Memory B cell (primary cell): ENCODE measurements at regions not wholly inside any gene's neighbourhood (a gene's known extent, or its start where the extent isn't known, plus 50 kb on each side); places are given as distances from the start of the nearest gene placed in this dataset.
A peak's percentile ranks its signal among the peaks of the same experiment; 100 is the strongest.

ENCODE experiments used
- ATAC-seq: fragments of 150-1000 bp; cut with Tn5 transposase; 2 replicates; pipeline ENCODE4 v1.10.0; 2021; ENCODE audit warnings: low read depth, mild to moderate bottlenecking, moderate library complexity
- DNase-seq, 2 donors: peaks; one replicate each; pipeline ENCODE4 v3.0.0; 2022; ENCODE audit warnings: low spot score in 2 of 2
- H3K27ac Mint-ChIP-seq: one replicate; pipeline ENCODE4 v1.8.0; 2022; ENCODE audit warnings: mild to moderate bottlenecking, moderate library complexity, mixed read lengths
- H3K27me3 Mint-ChIP-seq: one replicate; pipeline ENCODE4 v1.8.0; 2022; ENCODE audit warnings: mixed read lengths
- H3K36me3 Mint-ChIP-seq: one replicate; pipeline ENCODE4 v1.8.0; 2022; ENCODE audit warnings: mild to moderate bottlenecking, mixed read lengths
- H3K4me1 Mint-ChIP-seq: one replicate; pipeline ENCODE4 v1.8.0; 2022; ENCODE audit warnings: mixed read lengths
- H3K4me3 Mint-ChIP-seq: one replicate; pipeline ENCODE4 v1.8.0; 2022; ENCODE audit warnings: mild to moderate bottlenecking, moderate library complexity, mixed read lengths
- H3K9me3 Mint-ChIP-seq: one replicate; pipeline ENCODE4 v1.8.0; 2022; ENCODE audit warnings: mixed read lengths

DNA sequence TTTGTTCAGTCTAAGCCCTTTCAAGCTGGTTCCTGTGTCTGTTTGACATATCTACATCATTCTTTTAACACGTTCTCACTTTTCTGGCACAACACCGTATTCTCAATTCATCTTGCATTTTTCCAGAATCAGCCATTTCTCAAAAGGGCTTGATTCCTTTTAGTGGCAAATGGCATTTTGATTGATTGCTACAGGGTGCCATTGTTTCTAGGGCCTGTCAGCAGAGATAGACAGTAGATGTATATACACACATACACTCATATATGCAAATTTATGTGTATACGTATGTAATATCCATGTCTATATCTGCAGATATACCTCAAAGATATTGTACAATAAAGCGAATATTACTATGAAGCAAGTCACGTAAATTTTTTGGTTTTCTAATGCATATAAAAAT is 367.9 kb upstream of the TNP1 start:
- DNase-seq (no peak), ATAC-seq (no peak)
- Mint-ChIP-seq H3K27ac (no peak overlapping the region), H3K4me1 (peaks cover 6% of the 10 kb centered on the region), H3K27me3 (peaks cover 10% of the 10 kb centered on the region), H3K4me3 (no peak overlapping the region), H3K9me3 (peaks cover 4% of the 10 kb centered on the region), H3K36me3 (no peaks in the 10 kb centered on the region)

DNA sequence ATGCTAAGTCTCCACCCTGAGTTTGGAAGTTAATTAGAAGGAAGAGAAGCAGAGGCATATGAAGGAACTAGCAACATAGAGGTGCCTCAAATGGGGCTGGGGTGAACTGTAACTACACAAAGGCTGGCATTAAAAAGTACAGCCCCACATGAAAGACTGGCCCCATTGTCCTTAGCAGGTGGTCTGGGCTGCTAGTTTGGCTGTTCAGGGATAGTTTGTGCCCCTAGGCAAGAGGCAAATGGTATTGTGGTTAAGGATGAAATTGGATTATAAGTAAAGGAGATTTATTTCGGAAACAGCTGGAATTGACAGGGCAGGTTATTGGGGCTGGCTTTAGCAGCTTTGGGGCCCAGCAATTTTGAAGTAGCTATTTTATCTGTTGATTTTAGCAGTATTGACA is 365.7 kb upstream of the TNP1 start:
- Mint-ChIP-seq H3K27me3 (peaks cover 10% of the 10 kb centered on the region), H3K4me1 (peaks cover 11% of the 10 kb centered on the region), H3K9me3 (peaks cover 3% of the 10 kb centered on the region), H3K36me3 (peaks cover 2% of the 10 kb centered on the region), H3K4me3 (no peak overlapping the region), H3K27ac (no peak overlapping the region)
- ATAC-seq (no peak), DNase-seq (no peak)

DNA sequence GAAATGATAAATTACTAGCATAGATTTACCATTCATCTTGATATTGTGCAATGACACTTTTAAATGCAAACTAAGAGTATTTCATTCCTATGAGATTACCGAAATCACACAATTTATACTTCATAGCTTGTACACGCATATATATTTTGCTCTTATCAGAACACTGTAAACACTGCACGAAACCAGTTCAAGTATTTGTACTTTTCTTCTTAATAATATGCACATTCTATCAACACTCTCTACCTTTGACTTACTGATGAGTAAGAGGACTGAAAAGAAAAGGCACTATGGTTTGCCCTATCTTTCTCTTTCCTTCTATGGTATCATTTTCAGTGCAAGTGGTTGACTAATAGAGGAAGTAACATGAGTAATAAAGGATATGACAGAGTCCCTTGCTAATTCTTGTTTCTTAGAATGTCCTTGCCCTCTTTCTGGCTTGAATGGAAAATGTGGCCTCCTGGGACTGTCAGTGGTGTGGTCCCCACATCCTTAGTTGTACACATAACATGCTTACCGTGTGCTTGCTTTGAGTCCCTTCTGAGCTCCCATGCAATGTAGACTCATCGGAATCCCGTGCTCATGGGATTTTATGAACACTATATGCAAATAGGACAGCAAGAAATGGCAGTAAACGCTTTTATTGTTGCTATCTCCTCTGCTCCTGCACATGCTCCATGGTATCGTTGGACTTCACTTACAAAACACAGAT is 363.5 kb upstream of the TNP1 start:
- Mint-ChIP-seq H3K4me3 (no peak overlapping the region), H3K4me1 (peaks cover 14% of the 10 kb centered on the region), H3K36me3 (peaks cover 2% of the 10 kb centered on the region), H3K9me3 (peaks cover 3% of the 10 kb centered on the region), H3K27ac (no peak overlapping the region), H3K27me3 (peaks cover 7% of the 10 kb centered on the region)
- ATAC-seq, result peak; percentile 68
- DNase-seq, result no peak

DNA sequence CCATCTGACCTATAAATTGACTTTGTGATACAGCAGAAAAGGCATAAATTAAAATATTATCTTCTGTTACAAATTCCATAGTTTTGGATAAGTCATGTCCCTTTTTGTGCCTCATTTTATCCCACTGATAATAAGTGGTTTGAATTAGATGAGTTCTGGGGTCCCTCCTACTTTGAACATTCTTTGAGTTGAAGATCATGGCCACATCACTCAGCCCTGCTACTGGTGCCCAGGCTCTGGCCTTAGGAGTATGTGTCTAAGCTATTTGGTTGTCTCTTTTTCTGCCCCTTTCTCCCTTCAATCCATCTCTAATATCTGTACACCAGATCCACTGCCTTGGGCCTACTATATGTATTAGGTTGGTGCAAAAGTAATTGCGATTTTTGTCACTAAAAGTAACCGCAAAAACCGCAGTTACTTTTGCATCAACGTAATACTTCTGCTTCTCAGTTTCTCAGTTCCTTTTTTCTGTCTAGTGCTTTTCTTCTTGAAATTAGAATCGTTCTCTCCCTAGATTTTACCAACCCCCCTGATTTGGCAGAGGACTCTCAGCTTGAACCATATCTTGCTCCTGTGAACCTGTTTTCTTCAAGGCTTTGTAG is 362.5 kb upstream of the TNP1 start:
- peaks cover 14% of the 10 kb centered on the region for H3K4me1 Mint-ChIP-seq

DNA sequence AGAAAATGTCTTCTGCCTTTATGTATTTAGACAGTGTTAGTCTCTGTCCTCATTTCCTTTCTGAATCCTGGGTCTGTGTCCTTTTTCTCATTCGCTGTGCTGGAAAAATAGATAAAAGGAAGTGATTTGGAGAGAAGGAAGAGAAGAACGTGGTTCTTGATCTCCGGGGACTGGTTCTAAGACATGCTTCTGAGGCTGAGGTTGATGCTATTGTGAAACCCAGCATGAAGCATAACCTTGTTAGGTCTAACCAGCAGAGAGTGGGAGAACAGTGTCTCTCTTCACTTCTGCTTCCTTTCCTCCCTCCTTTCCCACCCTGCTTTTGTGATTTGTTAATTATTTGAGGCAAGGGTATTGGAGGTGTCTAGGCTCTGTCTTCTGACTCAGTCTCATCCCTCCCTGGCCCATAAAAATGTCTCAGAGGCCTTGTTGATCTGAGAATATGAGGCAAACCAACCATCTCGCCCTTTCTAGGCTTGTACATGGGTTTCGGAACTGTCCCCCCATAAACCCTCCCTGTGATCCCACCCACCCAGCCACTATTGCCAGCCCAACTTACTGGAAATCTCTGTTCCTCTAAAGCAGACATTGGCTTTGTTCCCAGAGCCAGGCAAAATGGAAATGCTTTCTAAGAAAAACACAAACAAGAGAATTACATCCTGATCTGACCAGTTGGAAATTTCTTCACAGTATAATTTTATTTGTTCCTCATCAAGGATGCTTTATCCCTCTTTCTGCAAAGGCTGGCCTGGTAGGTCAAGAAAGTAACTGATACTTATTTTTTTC is 360.6 kb upstream of the TNP1 start:
- ATAC-seq (no peak), DNase-seq (no peak)
- Mint-ChIP-seq H3K4me3 (no peak overlapping the region), H3K27ac (no peak overlapping the region), H3K36me3 (peaks cover 2% of the 10 kb centered on the region), H3K4me1 (peaks cover 14% of the 10 kb centered on the region), H3K27me3 (peaks cover 12% of the 10 kb centered on the region), H3K9me3 (peaks cover 3% of the 10 kb centered on the region)

More for the DNA sequence above, 362.5 kb upstream of the TNP1 start:
- peaks cover 7% of the 10 kb centered on the region for H3K27me3 Mint-ChIP-seq
- H3K27ac Mint-ChIP-seq, result no peak overlapping the region
- peaks cover 5% of the 10 kb centered on the region for H3K9me3 Mint-ChIP-seq
- ATAC-seq (peak; percentile 72), DNase-seq (peak in 1 of 2 donors; percentile 19)
- peaks cover 2% of the 10 kb centered on the region for H3K36me3 Mint-ChIP-seq
- no peak overlapping the region for H3K4me3 Mint-ChIP-seq

DNA sequence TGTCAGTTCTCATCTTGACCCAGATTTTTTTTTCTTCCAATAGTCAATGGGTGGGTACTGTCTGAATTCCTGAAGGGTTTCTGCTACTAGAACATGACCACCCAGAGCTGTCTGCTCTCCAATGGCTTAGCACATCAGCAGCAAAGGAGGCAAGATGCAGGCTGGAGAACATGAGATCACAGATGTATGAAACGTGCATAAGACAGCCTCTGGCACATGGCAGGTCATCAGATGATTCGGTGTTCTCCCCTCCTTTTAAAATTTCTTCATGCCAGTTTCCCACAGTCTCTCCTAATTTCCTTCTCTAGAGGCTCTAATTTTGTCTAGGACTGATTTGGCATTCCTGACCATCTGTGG is 359.3 kb upstream of the TNP1 start:
- Mint-ChIP-seq H3K36me3 (peaks cover 2% of the 10 kb centered on the region), H3K4me1 (peaks cover 14% of the 10 kb centered on the region), H3K27ac (no peak overlapping the region), H3K4me3 (no peak overlapping the region), H3K9me3 (peaks cover 3% of the 10 kb centered on the region), H3K27me3 (peaks cover 12% of the 10 kb centered on the region)
- ATAC-seq (no peak), DNase-seq (no peak)

DNA sequence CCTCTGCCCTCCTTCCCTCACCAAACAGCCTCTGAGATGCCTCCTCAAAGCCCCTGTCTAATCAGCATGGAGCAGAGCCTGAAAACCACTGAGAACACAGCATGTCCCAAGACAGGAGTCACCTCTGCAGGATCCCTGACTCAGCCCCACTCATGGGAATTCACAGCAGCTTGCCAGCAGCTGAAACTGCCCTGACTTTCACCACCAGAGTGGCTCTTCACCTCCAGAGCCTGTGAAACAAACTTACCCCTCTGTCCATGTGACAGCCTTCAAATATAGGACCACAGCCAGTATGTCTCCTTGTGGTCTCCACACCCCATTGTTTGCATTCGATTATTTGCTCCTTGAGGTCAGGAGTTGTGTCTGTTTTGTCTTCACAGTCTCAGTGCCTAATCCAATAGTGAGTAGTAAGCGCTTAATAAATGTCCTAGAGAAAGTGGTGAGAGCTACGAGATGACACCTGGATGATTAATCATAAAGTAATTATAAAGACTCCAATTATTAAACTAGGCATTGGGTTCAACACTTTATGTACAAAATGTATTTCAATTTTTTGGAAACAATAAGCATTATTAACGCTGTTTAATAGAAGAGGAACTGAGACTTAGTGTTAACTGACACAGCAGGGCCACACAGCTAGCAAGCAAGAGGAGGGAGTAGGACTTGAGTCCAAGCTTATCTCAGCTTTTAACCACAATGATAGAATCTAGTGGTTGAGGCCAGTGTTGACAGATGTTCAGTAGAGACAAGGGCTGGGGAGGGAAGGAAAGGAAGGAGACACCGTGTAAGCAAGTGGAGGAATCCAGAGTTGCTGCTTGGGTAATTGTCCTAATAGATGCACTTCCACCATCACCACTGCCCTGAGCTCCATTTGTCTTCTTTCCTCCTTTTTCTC is 358.7 kb upstream of the TNP1 start:
- Mint-ChIP-seq H3K27ac (no peak overlapping the region), H3K4me1 (peaks cover 12% of the 10 kb centered on the region), H3K9me3 (peaks cover 3% of the 10 kb centered on the region), H3K4me3 (no peak overlapping the region), H3K27me3 (peaks cover 12% of the 10 kb centered on the region), H3K36me3 (peaks cover 2% of the 10 kb centered on the region)
- ATAC-seq (no peak), DNase-seq (no peak)

DNA sequence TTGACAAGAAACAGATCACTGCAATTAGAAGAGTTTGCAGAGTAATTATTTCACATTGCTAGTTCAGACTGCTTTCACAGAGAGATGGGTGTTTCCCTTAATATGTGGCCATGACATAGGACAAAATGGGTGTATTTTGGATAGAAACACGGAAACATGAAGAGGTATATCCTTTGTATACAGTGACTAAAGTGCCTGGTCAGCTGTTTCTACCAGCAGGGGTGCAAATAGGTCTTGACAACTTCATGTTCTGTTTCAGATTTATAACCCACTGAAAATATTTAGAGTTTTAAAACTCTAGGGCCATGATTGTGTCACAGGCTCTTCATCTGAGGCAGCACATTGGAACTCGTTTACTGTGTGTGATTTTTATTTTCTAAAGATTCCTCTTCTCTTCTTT is 357.1 kb upstream of the TNP1 start:
- ATAC-seq, result no peak
- no peaks in the 10 kb centered on the region for H3K36me3 Mint-ChIP-seq
- peaks cover 3% of the 10 kb centered on the region for H3K4me1 Mint-ChIP-seq
- H3K4me3 Mint-ChIP-seq, result no peak overlapping the region
- H3K9me3 Mint-ChIP-seq, result peaks cover 4% of the 10 kb centered on the region
- no peak overlapping the region for H3K27ac Mint-ChIP-seq
- H3K27me3 Mint-ChIP-seq, result peaks cover 12% of the 10 kb centered on the region
- DNase-seq, result no peak

DNA sequence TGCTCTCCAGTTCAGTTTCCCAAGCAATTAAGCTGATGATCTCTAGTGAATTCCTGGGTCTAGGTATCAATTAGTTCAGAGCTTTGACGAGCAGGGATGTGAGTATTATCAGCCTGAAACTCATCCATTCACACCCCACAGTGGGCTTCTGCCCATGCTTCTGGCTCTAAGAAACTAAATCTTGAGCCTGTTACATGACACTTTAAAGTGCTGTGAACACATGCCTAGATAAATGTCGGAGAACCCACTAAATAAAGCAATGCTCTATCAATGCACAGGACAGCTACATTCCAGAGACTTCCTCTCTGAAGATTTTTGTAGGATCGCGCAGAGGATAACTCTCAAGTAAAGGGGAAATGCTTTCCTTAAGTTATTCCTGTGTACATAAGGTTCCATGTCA is 356.5 kb upstream of the TNP1 start:
- Mint-ChIP-seq H3K27me3 (peaks cover 13% of the 10 kb centered on the region), H3K4me3 (no peak overlapping the region)
- ATAC-seq, result no peak

DNA sequence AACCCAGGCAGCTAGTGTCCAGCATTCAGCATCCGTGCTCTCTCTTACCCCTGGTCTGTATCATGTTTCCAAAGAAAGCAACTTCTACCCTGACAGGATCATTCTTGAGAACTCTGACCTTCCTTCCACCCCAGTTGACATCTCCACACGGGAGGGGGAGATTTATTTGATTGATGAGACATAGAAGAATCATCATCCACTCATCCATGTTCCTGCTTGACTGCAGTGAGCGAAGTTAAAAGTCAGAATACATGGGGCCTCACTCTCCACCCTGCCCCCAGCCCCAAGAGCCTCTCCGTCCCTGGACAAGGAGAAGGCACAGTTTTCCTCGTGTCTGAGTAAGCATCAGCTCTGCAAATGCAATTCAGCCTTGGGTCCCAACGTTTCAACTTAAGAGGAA is 356.0 kb upstream of the TNP1 start:
- peaks cover 16% of the 10 kb centered on the region for H3K27me3 Mint-ChIP-seq
- H3K4me3 Mint-ChIP-seq, result no peak overlapping the region
- H3K9me3 Mint-ChIP-seq, result peaks cover 4% of the 10 kb centered on the region
- DNase-seq (no peak), ATAC-seq (no peak)
- no peak overlapping the region for H3K27ac Mint-ChIP-seq
- peaks cover 3% of the 10 kb centered on the region for H3K4me1 Mint-ChIP-seq
- no peaks in the 10 kb centered on the region for H3K36me3 Mint-ChIP-seq

More for the DNA sequence above, 356.5 kb upstream of the TNP1 start:
- Mint-ChIP-seq H3K27ac (no peak overlapping the region), H3K36me3 (no peaks in the 10 kb centered on the region), H3K9me3 (peaks cover 4% of the 10 kb centered on the region), H3K4me1 (peaks cover 3% of the 10 kb centered on the region)
- DNase-seq, result no peak

DNA sequence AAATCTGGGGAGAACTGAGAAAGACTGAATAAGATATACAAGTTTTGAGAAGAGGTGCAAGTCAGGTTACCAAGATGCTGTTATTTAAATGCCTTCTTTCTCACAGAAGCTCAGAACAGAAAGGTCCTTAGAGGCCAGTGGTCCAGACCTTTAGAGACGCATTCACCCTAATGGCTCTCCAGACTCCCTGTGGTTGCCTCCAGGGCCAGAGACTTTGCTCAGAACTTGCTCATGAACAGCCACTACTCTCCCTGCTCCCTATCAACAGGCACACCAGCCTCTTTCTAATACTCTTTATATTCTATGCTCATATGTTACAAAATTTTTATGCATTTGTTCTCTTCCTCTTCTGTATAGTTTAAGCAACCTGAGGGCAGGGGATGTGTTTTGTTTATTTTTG is 349.0 kb upstream of the TNP1 start:
- H3K36me3 Mint-ChIP-seq, result no peaks in the 10 kb centered on the region
- H3K4me1 Mint-ChIP-seq, result no peaks in the 10 kb centered on the region
- H3K27ac Mint-ChIP-seq, result no peak overlapping the region
- peaks cover 18% of the 10 kb centered on the region for H3K27me3 Mint-ChIP-seq
- ATAC-seq, result no peak
- H3K9me3 Mint-ChIP-seq, result peaks cover 4% of the 10 kb centered on the region
- H3K4me3 Mint-ChIP-seq, result no peak overlapping the region
- no peak for DNase-seq

DNA sequence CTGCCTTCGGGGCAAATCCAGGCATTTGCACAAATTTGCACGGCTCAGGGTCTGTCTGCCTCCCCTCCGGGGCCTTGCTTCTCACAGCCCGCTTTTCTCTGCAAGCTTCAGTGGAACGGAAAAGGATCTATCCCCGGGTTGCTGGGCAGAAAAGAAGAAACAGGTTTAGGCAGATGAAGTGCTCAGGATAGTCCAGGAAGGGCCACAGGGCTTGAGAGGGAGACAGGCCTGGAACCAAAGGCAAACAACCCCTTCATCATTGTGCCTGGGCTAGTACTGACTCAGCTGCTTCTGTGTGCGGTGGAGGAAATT is 347.8 kb upstream of the TNP1 start:
- H3K4me3 Mint-ChIP-seq, result no peak overlapping the region
- H3K9me3 Mint-ChIP-seq, result peaks cover 11% of the 10 kb centered on the region
- DNase-seq (no peak), ATAC-seq (no peak)
- H3K27me3 Mint-ChIP-seq, result peaks cover 20% of the 10 kb centered on the region
- H3K36me3 Mint-ChIP-seq, result no peaks in the 10 kb centered on the region
- H3K27ac Mint-ChIP-seq, result no peak overlapping the region
- no peaks in the 10 kb centered on the region for H3K4me1 Mint-ChIP-seq

DNA sequence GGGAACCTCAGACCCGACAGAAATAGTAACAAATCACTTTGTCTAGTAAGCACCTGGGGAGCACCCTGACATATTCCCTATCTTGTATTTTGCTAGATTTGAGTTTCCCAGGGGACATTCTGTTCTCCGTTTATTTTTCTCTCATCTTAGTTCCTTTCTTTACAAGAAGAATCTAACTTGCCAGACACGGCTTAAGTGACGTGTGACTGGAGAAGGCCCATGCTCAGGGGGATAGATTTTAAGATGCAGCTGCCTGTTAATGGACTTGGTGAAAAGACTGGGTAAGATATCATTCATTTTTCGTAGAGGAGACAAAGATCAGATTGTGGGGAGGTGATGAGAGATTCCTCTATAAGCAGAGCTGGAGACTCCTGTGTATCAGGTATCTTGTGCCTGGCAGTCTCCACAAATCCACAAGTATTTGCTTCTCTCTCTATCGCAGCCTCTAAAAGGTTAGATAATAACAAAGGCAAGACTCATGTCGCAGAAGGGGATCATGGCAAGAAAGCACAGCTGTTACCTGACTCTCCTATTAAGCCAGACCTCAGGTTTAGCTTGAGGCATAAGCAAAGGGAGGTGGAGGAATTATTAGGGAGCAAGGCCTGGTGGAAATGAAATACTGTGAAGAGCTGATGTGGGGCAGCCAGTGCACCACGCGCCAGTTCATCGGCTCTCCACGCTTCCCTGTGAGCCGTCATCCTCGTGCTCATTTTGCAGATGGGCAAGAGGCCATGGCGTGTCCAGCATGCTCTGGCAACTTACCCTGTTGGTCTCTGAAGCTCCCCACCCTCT is 347.2 kb upstream of the TNP1 start:
- Mint-ChIP-seq H3K9me3 (peaks cover 10% of the 10 kb centered on the region), H3K27ac (no peak overlapping the region), H3K27me3 (peaks cover 20% of the 10 kb centered on the region), H3K4me1 (no peaks in the 10 kb centered on the region), H3K4me3 (no peak overlapping the region), H3K36me3 (no peaks in the 10 kb centered on the region)
- no peak for DNase-seq
- no peak for ATAC-seq
